HepG2 (cell line): ENCODE measurements at regions not wholly inside any gene's neighbourhood (a gene's known extent, or its start where the extent isn't known, plus 50 kb on each side); places are given as distances from the start of the nearest gene placed in this dataset.

Experiments used
- ATAC-seq: fragments of 200-7000 bp; cut with Tn5 transposase; 3 replicates; pipeline ENCODE4 v1.9.1; 2020; ENCODE audit warnings: mild to moderate bottlenecking, moderate library complexity
- BruUV-seq: library from RNA; stranded (reverse); fragments of 400-500 nt; replicated peaks from 2 replicates; lab custom pipeline; 2021; lab: Mats Ljungman, UMichigan
- CTCF ChIA-PET: fragments of 300-600 bp; formaldehyde crosslinking; extraction: SDS; loops from one replicate; lab custom pipeline; 2021; ENCODE audit warnings: low total read pairs, inconsistent platforms, low intra/inter-chr PET ratio; lab: Yijun Ruan, JAX
- POLR2A ChIA-PET: fragments of 350-600 bp; sonication (Branson Sonifier 250); formaldehyde crosslinking; loops from one replicate; lab custom pipeline; 2020; ENCODE audit warnings: antibody characterized with exemption, inconsistent platforms; lab: Yijun Ruan, JAX
- DNase-seq: peaks from one replicate; pipeline ENCODE4 v3.0.0-alpha.2; 2015; ENCODE audit warnings: low spot score
- FAIRE-seq: peaks from 3 replicates; lab custom pipeline; 2011; peaks lifted over from hg19 to GRCh38; lab: Jason Lieb, UNC
- H2AFZ ChIP-seq: one replicate; pipeline ENCODE4 v1.6.1; 2011; ENCODE audit warnings: low read length, inconsistent platforms
- H3K27ac ChIP-seq: fragments of 300-600 bp; 3 replicates; pipeline ENCODE4 v1.8.0; 2011; ENCODE audit warnings: mixed run types, mild to moderate bottlenecking, mixed read lengths, low read length, inconsistent platforms; ENCODE audit not compliant: insufficient read depth; ENCODE audit errors: extremely low read length
- H3K27me3 ChIP-seq, 2 experiments: fragments of 200-600 bp in 1 of 2; 2 replicates in 1 of 2; 3 replicates in 1 of 2; pipeline versions ENCODE4 v1.6.0 to v1.8.0; 2011; ENCODE audit warnings: low read length in 2 of 2, mild to moderate bottlenecking in 2 of 2, moderate library complexity in 2 of 2, inconsistent platforms in 1 of 2; ENCODE audit not compliant: insufficient read depth in 2 of 2, control insufficient read depth in 1 of 2
- H3K36me3 ChIP-seq, 2 experiments: fragments of 200-600 bp in 1 of 2; replicated peaks in 1 of 2; 2 replicates in 1 of 2; 3 replicates in 1 of 2; pipeline versions ENCODE4 v1.5.1 to v1.8.0; 2011; ENCODE audit warnings: low read length in 2 of 2, inconsistent platforms in 1 of 2; ENCODE audit not compliant: insufficient read depth in 2 of 2, control insufficient read depth in 1 of 2
- H3K4me1 ChIP-seq: 2 replicates; pipeline ENCODE4 v1.5.1; 2012; ENCODE audit warnings: low read length, inconsistent platforms; ENCODE audit not compliant: insufficient read depth
- H3K4me2 ChIP-seq: 2 replicates; pipeline ENCODE4 v1.6.0; 2011; ENCODE audit warnings: low read depth, low read length, inconsistent platforms
- H3K4me3 ChIP-seq, 3 experiments: fragments of 200-600 bp in 1 of 3; sonication (generic), shearing (Covaris generic) in 1 of 3; replicated peaks in 1 of 3; 2 replicates each; pipeline ENCODE4 v1.5.1; 2011 to 2016; ENCODE audit warnings: low read length in 3 of 3, inconsistent platforms in 2 of 3, low read depth in 2 of 3, mild to moderate bottlenecking in 2 of 3, control low read depth in 1 of 3, mixed read lengths in 1 of 3; ENCODE audit not compliant: insufficient read depth in 1 of 3
- H3K79me2 ChIP-seq: one replicate; pipeline ENCODE4 v1.6.1; 2011; ENCODE audit warnings: low read length, inconsistent platforms; ENCODE audit not compliant: insufficient read depth
- H3K9ac ChIP-seq: 2 replicates; pipeline ENCODE4 v1.6.0; 2011; ENCODE audit warnings: mild to moderate bottlenecking, low read depth, low read length, inconsistent platforms; ENCODE audit not compliant: insufficient read depth
- H3K9me3 ChIP-seq: 2 replicates; pipeline ENCODE4 v1.5.1; 2012; ENCODE audit warnings: mild to moderate bottlenecking, low read length
- H4K20me1 ChIP-seq: 2 replicates; pipeline ENCODE4 v1.6.0; 2011; ENCODE audit warnings: inconsistent platforms, mild to moderate bottlenecking, low read length, moderate library complexity; ENCODE audit not compliant: insufficient read depth
- GZF1 ChIP-seq: sonication (generic); formaldehyde crosslinking; IDR thresholded peaks from 2 replicates; pipeline ENCODE4 v1.5.1; 2020; ENCODE audit warnings: mild to moderate bottlenecking, missing genetic modification reagents
- KDM5B ChIP-seq: sonication (generic); formaldehyde crosslinking; IDR thresholded peaks from 2 replicates; pipeline ENCODE4 v1.4.0; 2020; ENCODE audit warnings: missing genetic modification reagents, mild to moderate bottlenecking, borderline replicate concordance
- SIX1 ChIP-seq: sonication (generic); formaldehyde crosslinking; IDR thresholded peaks from 2 replicates; pipeline ENCODE4 v1.4.0; 2020; ENCODE audit warnings: missing genetic modification reagents, borderline replicate concordance
- ZFP36 ChIP-seq: fragments of 150-350 bp; IDR thresholded peaks from 2 replicates; pipeline ENCODE4 v1.6.1; 2018; ENCODE audit warnings: borderline replicate concordance, low read length, low read depth; ENCODE audit not compliant: partially characterized antibody
- ZNF318 ChIP-seq: sonication (generic); formaldehyde crosslinking; IDR thresholded peaks from 2 replicates; pipeline ENCODE4 v1.4.0; 2020; ENCODE audit warnings: mild to moderate bottlenecking, missing genetic modification reagents
- ZNF850 ChIP-seq: sonication (generic); formaldehyde crosslinking; conservative IDR thresholded peaks from 2 replicates; pipeline ENCODE4 v1.9.0; 2021; ENCODE audit warnings: mild to moderate bottlenecking, missing genetic modification reagents
- ZZZ3 ChIP-seq: sonication (generic); formaldehyde crosslinking; IDR thresholded peaks from 2 replicates; pipeline ENCODE4 v1.4.0; 2020; ENCODE audit warnings: missing genetic modification reagents, mild to moderate bottlenecking, borderline replicate concordance
- in situ Hi-C: cut with HindIII; loops from 2 replicates; pipeline ENCODE4 v1.10.0; 2017; ENCODE audit warnings: low pct_unique_long_range_greater_than_20kb; ENCODE audit not compliant: extremely low pct_ligation_motif_present
- intact Hi-C: fragments of 100-400 bp; cut with micrococcal nuclease; formaldehyde crosslinking; loops from one replicate; pipeline ENCODE4 v1.10.0; 2022; ENCODE audit not compliant: unreplicated experiment
- TF ChIP-seq, protein P1 (sequence below): sonication (generic); formaldehyde crosslinking; IDR thresholded peaks from 2 replicates; pipeline ENCODE4 v1.4.0; 2020; ENCODE audit warnings: mild to moderate bottlenecking, missing genetic modification reagents

DNA sequence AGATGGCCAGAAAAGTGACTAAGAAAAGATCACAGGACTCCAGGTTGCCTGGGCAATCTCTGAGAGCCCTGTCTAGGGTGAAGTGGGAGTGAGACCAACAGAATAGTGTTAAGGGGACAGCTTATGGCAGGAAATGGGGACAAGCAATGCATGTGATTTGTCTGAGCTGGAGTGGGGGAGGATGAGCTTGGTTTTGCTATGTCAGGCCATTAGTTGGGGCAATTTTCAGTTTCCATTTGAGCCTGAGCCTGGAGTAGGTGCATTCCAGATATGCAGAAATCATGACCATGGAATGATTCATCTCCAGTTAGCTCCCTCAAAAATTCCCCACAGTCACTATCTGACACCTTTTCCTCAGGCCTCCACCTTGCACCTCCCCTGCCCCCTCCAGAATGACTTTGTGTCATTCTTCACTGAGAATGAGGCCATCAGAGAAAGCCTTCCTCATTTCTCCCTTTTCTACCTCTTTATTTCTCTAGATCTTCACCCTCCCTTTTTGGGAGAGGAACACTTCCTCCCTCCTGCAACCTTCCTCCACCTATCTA is 150.9 kb upstream of the PLEKHG7 start:
- POLR2A ChIA-PET = no interaction called here
- H3K4me2 ChIP-seq = no peak overlapping the region

More for the DNA sequence above, 150.9 kb upstream of the PLEKHG7 start:
- peaks cover 14% of the 10 kb centered on the region for H3K4me1 ChIP-seq
- CTCF ChIA-PET = no interaction called here
- no peak for ATAC-seq
- TF ChIP-seq ZZZ3 (CRISPR knock-in tag) (no peak), ZNF318 (CRISPR knock-in tag) (no peak), SIX1 (CRISPR knock-in tag) (no peak), ZNF850 (CRISPR knock-in tag) (no peak), GZF1 (CRISPR knock-in tag) (no peak), KDM5B (CRISPR knock-in tag) (no peak), ZFP36 (no peak)
- TF ChIP-seq, protein P1, sequence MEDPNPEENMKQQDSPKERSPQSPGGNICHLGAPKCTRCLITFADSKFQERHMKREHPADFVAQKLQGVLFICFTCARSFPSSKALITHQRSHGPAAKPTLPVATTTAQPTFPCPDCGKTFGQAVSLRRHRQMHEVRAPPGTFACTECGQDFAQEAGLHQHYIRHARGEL (CRISPR knock-in tag) = no peak
- TF ChIP-seq, all 625 proteins: peak for 0
- Histone ChIP-seq H3K9ac (no peak overlapping the region), H3K27ac (no peak overlapping the region), H3K27me3 (no peaks in the 10 kb centered on the region; a peak in 1 of 5 replicates), H4K20me1 (no peaks in the 10 kb centered on the region), H3K79me2 (no peaks in the 10 kb centered on the region), H2AFZ (no peak overlapping the region), H3K9me3 (no peaks in the 10 kb centered on the region), H3K36me3 (no peaks in the 10 kb centered on the region), H3K4me3 (no peak overlapping the region)
- BruUV-seq = no TSS peak
- in situ Hi-C loops = no loop called here
- intact Hi-C loops = no loop called here
- FAIRE-seq (no peak), DNase-seq (no peak)
